GM12872 (cell line): ENCODE measurements at regions not wholly inside any gene's neighbourhood (a gene's known extent, or its start where the extent isn't known, plus 50 kb on each side); places are given as distances from the start of the nearest gene placed in this dataset.

Experiments
- CTCF ChIP-seq: IDR thresholded peaks from 3 replicates; pipeline ENCODE4 v1.5.1; 2011; ENCODE audit warnings: low read depth, mild to moderate bottlenecking, low read length, moderate library complexity; ENCODE audit not compliant: insufficient read depth

DNA sequence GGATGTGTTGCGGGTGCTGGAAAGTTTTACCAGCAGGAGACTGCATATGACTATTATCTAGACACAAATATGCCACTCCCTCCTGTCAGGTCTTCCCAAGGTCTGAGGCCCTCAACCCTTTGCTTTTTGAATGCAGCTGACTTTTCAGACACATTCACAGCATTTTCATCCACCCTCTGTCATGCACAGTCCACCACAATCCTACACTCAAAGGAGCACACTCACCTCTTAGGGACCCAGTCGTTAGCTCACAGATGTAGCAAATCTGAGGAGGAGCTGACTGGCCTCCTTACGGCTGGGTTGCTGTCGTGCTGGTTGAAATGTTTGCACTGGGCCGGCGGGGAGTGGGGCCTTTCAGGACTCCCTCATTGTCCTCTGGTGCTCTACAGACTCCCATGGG lies 479.4 kb downstream of the IRS2 start:
- TF ChIP-seq CTCF: no peak

DNA sequence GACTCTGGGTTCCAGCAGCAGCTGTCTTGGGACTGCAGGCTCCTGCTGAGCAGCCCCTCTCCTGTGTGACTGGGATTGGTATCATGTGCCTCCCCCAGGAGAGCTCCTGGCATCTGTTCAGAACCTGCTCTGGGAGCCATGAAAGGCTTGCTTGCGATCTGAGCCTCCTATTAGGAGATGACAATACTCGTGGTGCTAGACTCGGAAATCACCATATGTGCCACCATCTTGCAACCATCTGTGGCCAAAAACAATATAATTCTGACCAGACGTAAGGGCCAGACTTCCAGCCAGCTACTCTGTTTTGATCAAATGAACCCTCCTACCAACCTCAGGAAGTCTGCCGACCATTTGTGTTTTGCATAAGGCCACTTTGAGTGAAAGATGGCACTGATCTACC lies 484.7 kb downstream of the IRS2 start:
- TF ChIP-seq CTCF: no peak

DNA sequence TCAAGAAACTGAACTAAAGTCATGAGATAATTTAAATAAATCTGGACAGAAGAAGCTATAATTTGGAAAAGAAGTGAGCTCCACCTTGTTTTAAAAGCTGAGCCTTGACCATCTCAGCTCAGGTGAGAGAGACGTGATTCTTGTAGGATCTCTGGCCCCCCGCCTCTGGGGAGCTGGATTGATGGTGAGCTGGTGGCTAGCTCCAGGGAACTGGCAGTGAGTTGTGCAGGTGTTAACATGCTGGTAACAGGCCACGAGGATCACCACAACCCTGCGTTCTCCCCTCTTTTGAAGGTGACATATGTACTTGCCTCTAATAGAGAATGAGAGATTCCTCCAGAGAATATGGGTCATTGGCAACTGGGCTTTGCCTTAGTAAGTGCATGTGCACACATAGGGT lies 485.1 kb downstream of the IRS2 start:
- TF ChIP-seq CTCF: no peak

GRCh38 chr13:109297628-109298027 lies 488.8 kb downstream of the IRS2 start:
- no peak for TF ChIP-seq CTCF

DNA sequence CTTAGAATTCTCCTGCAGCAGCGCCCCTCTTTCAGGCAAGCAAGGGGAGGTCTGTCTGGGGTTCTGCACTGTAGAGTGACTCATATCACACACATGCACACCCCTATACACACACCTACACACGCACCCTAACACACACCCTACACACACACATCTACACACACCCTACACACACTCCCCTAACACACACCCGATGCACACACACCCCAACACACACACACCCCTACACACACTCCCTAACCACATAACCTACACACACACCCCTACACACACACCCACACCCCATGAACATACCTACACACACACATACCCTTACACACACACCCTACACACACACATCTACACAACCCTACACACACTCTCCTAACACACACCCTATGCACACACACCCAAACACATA lies 493.2 kb downstream of the IRS2 start:
- no peak for TF ChIP-seq CTCF

- TF ChIP-seq CTCF: no peak
These were observed 498.2 kb downstream of the IRS2 start for GRCh38 chr13:109288151-109288709.

DNA sequence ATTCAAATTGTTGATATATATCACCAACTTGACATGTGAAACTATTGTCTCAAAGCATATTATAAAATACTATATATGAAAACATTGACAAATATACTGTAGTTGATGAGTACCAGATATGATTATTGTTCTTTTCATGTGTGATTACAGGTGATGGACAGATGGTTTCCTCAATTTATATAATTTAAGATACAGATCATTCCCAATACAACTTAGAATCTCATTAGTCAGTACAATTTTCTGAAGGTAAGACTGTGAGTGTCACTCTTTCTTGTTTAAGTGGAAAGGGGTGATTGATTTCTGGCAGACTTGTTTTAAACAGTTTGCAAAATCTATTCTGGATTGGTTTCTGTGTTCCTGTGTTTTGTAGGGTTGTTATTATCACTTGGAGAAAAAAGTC lies 498.8 kb downstream of the IRS2 start:
- no peak for TF ChIP-seq CTCF

DNA sequence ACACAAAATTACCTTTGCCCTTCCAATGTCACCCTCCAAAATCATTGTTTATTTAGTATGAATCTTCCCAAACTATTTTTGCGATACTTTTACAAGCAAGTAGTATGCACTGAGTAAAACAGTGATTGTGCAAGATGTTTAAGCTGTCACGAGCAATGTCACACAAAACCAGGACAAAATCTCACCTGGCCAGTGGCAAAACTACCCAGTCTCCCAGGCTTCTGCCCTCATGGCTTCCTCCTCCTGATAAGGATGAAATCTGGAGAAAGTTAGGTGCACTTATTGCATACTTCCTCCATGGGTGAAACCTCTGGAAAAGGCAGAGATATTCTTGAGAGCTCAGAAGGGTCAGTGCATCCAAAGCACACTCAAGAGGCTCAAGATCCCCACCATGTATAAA lies 500.8 kb downstream of the IRS2 start:
- no peak for TF ChIP-seq CTCF
